ENCODE measurements at regions not wholly inside any gene's neighbourhood (a gene's known extent, or its start where the extent isn't known, plus 50 kb on each side); places are given as distances from the start of the nearest gene placed in this dataset.
A peak's percentile ranks its signal among the peaks of the same experiment; 100 is the strongest.
"Not testable (repeated sequence)": the region's sequence is repeated elsewhere in the genome, so short reads cannot be mapped to it uniquely, and the experiment has no call there.

- not testable (repeated sequence) for DNase-seq (ENCODE audit: low spot score)
Measured at GRCh38 chr2:37758141-37758601, 86.7 kb upstream of the CDC42EP3 start.

GRCh38 chr2:37759989-37760388 is 88.5 kb upstream of the CDC42EP3 start:
- not testable (repeated sequence) for DNase-seq (ENCODE audit: low spot score)

GRCh38 chr2:37760471-37760870 is 89.0 kb upstream of the CDC42EP3 start:
- no peak for DNase-seq (ENCODE audit: low spot score)

DNA sequence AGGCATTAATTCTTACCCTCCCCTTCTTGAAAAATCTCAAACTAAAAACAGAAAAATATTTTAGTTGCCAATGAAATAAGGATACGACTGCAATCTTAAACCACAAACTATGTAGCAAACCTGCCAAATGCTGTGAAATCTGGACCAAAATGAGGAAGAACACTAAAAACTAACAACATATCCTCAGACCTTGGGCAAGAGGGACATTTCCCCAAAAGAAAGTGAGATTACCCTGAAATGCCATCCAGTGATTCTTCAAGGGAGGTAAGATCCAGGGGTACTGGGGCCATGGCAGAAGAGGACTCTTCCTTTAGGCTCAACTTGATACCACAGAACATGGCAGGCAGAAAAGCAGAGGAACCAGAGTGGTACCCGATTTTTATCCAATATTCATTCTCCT is 90.8 kb upstream of the CDC42EP3 start:
- not testable (repeated sequence) for DNase-seq (ENCODE audit: low spot score)

DNA sequence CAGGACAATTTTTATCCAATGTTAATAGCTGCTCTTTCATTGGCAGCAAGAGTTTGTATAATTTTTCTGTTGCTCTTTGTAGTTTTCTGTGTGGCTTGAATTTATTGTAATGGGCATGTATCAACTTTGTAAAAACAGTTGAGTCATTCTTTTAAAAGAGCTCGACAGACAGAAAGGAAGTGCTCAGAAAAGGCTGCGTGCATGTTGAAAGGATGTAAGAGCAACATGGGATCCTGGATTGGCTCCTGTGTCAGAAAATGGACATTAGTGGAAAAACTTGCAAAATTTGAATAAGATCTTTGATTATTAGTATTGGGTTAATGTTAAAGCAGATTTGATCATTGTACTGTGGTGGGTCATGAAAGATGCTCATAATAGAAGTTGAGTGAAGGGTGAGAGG is 93.3 kb upstream of the CDC42EP3 start:
- no peak for DNase-seq (ENCODE audit: low spot score)

- peak; percentile 29 for DNase-seq (ENCODE audit: low spot score)
Measured at GRCh38 chr2:37766106-37766505, 94.7 kb upstream of the CDC42EP3 start.

DNA sequence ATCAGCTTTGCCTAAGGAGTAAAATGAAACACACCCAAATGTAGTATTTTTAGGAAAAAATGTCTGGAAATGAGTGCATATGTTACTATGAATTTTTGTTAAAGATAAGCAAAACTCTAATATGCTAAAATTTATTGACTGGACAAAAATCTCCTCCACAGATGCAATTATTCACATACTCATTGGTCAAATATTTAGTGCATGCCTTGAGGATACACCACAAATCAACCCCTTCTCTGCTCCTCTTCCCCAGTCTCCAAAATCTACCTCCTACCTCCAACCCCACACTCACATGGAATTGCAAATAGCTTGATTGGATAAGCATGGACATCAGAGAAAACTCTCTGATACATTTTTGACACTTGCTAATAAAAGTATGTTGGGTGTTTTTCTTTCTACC is 95.6 kb upstream of the CDC42EP3 start:
- no peak for DNase-seq (ENCODE audit: low spot score)

DNA sequence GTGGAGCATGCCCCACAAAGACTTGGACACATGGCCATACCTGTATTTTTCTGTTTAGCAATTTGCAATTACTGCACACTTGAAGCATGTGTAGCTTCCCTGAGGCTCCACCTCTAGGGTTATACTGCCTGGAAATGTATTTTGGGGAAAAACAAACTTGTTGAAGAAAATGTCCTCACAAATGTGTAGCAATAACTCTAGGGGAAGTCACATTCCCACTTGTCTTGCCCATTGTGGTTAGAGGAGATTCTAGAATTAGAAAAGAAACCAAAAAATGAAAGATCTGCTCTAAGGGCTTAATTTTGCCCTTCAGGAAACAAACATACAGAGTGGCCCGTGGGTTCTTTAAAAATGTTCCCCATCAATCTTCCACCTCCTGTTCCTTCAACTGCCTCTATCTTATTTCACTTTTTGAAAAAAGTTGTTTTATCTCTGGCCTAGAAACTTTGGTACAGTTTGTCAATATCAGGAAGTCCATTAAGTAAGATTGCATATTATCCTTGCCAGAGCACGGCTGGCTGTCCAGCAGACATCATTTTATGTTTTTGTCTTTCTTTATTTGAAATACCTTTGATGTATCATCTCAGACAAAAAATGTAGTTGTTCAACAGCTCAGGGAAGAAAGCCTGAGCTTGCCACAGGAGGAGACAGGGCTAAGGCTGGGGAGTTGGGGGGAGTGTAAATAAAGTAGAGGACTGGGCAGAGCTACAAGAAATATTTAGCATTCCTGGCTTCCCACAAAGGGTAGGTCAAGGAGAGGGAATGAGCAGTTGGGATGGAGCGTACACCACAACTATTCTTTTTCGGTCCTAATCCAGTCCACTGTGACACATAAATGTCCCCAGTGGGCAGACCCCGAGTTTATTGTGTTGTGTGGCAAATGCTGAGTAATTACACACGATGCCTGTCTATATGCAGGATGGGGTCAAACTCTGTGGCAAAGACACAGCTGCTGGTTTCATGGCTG is 96.8 kb upstream of the CDC42EP3 start:
- DNase-seq (ENCODE audit: low spot score): peak; percentile 76

- no peak for DNase-seq (ENCODE audit: low spot score)
Measured at GRCh38 chr2:37769551-37769950, 98.1 kb upstream of the CDC42EP3 start.

- DNase-seq (ENCODE audit: low spot score): no peak
Measured at GRCh38 chr2:37770797-37771196, 99.4 kb upstream of the CDC42EP3 start.

DNA sequence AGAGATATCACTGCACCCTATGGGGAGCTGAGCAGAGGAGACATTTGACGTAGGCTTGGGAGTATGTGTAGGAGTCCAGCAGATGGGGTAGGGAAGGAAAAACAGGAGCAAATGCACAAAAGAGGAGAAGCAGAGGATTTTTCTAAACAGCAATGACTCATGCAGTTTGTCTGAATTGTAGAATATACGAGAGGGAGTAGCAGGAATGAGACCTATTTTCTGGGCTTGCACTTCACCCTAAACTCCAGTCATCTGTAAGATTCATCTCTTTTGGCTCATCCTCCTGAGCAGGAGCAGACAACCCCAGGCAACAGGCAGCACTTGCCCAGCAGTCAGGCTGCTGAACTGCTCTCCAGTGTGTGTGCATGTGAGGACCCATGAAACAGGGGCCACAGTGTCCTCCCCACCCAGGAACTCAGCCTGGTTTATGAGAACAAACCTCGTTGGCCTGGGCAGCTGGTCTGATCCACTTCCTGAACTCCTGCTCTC is 100.2 kb upstream of the CDC42EP3 start:
- DNase-seq (ENCODE audit: low spot score): no peak

DNA sequence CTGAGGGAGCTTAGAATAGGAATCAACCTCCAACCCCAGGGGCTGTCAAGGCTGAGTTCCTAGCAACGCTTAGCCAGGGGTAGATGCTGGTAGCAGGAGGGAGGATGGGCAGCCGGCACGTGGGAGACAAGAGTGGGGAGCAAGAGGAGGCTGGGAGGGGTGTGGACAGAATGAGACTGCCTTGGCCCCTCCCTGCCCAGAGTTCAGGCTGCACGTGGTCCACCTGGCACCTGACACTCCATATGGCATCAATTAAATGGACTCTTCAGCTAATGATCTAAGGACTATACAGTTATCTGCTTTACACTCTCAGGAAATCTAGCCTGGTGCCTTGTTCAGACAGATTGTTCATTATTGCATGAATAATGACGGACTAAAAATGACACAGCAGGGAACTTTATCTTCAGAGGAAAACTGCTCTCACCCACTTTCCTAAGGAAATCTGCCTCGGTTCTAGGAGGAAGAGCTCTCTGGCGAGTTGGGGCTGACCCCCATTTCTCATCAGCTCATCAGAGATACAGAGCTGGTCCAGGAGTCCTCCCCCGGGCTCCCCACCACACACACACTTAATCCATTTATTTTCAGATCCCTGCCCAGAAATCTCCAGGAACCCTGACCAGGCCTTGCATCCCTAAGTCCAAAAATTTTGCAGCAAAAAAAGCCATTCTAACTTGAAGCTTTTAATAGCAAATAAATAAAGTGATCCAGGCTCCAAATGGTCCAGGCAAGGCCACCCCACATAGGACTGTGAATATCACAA is 102.1 kb upstream of the CDC42EP3 start:
- no peak for DNase-seq (ENCODE audit: low spot score)

- DNase-seq (ENCODE audit: low spot score): not testable (repeated sequence)
Measured at GRCh38 chr2:37774171-37774944, 102.9 kb upstream of the CDC42EP3 start.

DNA sequence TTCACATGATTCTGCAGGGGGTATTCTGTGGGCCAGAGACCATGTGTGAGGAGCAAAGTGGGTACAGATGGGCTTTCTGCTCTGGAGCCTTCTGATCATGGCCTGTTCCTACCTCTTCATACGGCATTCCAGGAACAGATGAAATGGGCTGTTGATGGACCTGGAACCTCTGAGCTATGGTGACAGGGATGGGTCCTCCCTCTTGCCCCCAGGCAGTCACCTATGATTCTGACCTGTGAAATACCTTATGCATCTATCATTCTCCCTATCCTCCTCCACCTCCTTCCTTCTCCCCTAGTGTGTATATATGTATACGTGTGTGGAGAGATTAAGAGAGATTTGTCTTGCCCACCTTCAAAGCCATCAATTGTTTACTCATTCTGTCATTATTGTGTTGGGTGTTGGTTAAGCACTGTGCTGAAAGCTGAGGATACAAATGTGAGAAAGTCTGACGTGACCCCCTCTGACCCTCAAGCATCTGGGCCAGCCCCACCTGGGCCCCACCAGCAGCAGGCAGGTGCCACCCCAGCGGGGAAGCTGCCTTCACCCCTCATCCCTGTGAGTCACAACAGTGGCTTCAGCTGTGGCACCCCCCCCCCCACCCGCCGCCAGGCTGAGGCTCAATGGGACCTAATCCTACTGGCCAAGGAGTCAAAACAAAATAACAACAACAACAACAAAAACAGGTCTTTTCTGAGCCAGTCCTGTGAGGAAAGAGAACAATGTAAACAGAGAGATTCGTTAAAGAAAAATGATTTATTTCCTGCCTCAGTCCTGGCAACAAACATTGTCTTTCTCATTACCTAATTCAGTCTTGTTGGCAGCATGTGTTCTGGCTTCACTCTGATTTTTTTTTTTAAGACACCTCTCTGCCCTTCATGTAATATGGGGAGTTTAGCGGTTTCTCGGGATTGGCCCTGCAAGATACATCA is 103.8 kb upstream of the CDC42EP3 start:
- DNase-seq (ENCODE audit: low spot score): no peak

DNA sequence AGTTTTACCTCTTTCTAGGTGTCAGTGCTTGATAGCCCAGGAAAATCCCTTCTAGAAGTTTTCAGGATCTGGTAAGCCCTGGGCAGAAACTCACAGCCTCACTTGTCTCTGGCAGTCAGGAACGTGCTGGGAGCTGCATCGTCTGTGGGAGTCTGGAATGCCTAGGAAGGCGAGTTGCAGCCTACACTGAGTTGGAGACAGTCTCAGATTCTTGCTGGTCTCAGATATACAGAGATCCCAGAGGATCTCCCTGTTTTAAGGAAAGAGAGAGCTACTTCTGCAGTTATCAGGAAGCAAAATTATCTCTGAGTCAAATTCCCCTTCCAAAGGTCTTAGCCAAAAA is 104.4 kb upstream of the CDC42EP3 start:
- DNase-seq (ENCODE audit: low spot score): no peak

DNA sequence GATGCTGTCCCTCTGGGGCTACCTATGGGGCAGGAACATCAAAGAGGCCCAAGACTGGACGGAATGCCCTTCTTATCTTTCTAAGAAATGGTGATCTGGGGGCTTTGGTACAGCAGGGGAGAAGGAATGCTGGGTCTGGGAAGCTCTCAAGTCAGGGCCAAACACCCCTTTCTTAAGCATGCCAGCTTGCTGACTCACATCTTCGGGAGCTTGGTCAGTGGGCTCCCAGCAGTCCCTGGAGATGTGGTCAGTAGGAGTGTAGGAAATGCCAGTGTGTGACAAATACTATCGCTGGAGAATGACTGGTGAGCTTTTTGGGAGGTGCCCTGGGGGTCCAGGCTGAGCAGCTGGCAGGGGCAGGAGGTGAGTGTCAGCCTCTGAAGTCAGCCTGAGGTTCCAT is 105.0 kb upstream of the CDC42EP3 start:
- no peak for DNase-seq (ENCODE audit: low spot score)

DNA sequence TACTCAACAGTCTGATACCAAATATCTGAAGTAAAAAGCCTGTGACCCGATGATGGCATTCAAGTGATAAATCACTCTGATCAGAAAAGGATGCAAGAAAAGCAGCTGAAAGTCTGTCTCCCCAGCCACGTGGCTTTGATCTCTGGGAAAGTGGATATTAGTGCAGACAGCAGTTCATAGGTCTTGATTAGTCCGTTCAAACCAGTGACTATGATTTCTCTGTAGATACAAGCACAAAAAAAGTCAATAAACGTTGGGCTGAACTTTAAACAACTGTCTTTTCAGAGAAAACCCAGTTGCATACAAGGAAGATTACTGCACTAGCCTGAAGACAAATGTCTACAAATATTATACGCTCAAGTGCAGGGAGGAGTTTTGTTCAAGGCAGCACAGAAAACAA is 107.7 kb upstream of the CDC42EP3 start:
- no peak for DNase-seq (ENCODE audit: low spot score)

DNA sequence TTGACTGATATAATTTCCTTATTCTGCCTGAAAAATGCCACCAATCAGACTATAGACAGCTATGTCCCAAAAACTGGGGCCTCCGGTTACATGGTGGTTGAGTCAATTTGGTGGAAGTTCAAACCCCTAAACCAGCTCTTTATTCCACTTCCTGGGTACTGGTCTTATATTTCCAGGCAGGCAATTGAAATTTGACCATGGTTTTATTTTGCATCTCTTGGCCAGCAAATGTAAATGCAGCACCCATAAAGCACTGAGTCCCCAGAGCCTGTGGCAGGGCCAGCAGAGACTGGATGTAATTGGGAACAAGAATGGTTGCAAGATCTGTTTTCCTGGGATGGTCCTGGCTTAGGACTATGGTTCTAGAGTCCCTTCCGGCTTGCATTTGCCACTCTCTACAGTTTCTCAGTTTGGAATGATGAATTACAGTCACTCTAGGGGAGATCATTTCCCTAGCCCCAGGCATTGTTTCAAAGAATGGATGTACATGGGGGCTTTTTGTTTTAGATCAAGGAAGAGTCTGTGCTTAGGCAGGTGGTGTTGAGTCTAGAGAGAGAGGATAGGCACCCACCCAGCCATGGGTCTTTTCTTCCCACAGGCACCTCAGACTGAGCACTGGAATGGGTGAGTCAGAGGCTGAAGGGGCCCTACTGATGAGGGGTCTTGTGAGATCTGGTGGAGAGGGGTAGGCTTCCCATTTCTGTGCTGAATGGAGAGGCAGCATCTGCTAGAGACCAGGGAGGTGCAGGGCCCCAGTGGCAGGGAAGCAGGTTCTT is 108.4 kb upstream of the CDC42EP3 start:
- DNase-seq (ENCODE audit: low spot score): no peak

- DNase-seq (ENCODE audit: low spot score): no peak
Measured at GRCh38 chr2:37780387-37780676, 108.9 kb upstream of the CDC42EP3 start.

DNA sequence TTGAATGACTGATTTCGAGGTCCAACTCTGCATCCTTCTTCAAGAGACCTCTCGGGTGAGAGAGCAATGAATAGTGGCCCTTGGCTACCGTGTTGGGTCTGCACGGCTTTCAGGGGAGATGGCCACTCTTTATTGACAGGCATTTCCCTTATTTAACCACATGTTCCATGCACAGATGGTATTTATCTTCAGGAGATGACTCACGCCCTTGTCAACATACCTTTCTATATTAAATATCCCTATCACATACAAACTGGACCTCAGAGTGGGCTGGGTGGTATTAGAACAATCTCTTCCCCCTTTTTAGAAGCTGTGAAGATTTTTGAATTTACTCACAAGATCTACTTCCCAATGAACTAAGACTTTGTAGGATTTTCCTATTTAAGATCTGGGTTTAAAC is 109.6 kb upstream of the CDC42EP3 start:
- DNase-seq (ENCODE audit: low spot score): peak; percentile 62
